DND-41 (cell line): ENCODE measurements at regions not wholly inside any gene's neighbourhood (a gene's known extent, or its start where the extent isn't known, plus 50 kb on each side); places are given as distances from the start of the nearest gene placed in this dataset.

ENCODE experiments used
- CTCF ChIP-seq: IDR thresholded peaks from 2 replicates; pipeline ENCODE4 v1.5.1; 2012; ENCODE audit warnings: borderline replicate concordance, low read length, moderate library complexity, mild to moderate bottlenecking; ENCODE audit not compliant: poor library complexity, severe bottlenecking; ENCODE audit errors: extremely low read depth
- EZH2 ChIP-seq: IDR thresholded peaks from 3 replicates; pipeline ENCODE4 v1.6.1; 2012; ENCODE audit warnings: borderline replicate concordance, low read depth, mild to moderate bottlenecking, moderate library complexity, low read length, inconsistent platforms; ENCODE audit not compliant: severe bottlenecking

- TF ChIP-seq CTCF (no peak), EZH2 (no peak)
Observed at GRCh38 chr10:78148216-78148960, 114.7 kb downstream of the RPS24 start.
